SH-SY5Y (cell line): ENCODE measurements at regions not wholly inside any gene's neighbourhood (a gene's known extent, or its start where the extent isn't known, plus 50 kb on each side); places are given as distances from the start of the nearest gene placed in this dataset.

Experiments used
- GATA2 ChIP-seq: IDR thresholded peaks from 2 replicates; pipeline ENCODE4 v1.6.1; 2011; ENCODE audit warnings: mild to moderate bottlenecking, low read depth, low read length
- GATA3 ChIP-seq: IDR thresholded peaks from 2 replicates; pipeline ENCODE4 v1.6.1; 2011; ENCODE audit warnings: low read depth, mild to moderate bottlenecking, low read length, moderate library complexity

DNA sequence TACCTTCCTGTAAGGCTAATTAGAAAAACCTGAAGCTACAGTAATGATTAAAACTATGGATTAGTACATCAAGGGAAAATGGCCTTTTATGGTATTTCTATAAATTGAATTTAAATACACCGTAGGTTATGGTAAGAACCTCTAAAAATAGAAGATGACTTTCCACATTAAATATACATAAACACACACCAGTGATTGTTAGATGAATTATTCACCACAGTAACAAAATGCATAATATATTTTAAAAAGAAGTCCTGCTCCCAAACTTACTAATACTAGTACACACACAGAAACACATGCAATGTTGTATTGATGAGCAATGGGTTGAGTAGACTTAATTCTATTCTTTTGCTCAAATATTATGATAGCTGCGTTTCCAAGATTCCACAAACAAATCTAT is 277.9 kb upstream of the ANKRD50 start:
- TF ChIP-seq GATA2 (no peak), GATA3 (no peak)
